ENCODE measurements at regions not wholly inside any gene's neighbourhood (a gene's known extent, or its start where the extent isn't known, plus 50 kb on each side); places are given as distances from the start of the nearest gene placed in this dataset.

GRCh38 chr11:92098172-92098571, 126.4 kb upstream of the FAT3 start:
- Histone ChIP-seq H3K4me2 (ENCODE audit: low read length) (no peak overlapping the region), H3K4me3 (ENCODE audit: low read length) (no peak overlapping the region), H3K9me2 (replicated peaks; ENCODE audit: control insufficient read depth, low read length) (no peaks in the 10 kb centered on the region), H3K36me3 (ENCODE audit: control insufficient read depth, low read length) (no peaks in the 10 kb centered on the region), H3K79me2 (ENCODE audit: control insufficient read depth, low read length) (no peaks in the 10 kb centered on the region), H3K27ac (ENCODE audit: low read depth, low read length) (no peak overlapping the region), H3F3A (ENCODE audit: control insufficient read depth, insufficient read depth) (no peaks in the 10 kb centered on the region), H3K4me1 (ENCODE audit: control insufficient read depth, low read length) (no peaks in the 10 kb centered on the region), H4K20me1 (ENCODE audit: control insufficient read depth, insufficient read depth, low read depth, low read length) (no peaks in the 10 kb centered on the region), H3K27me3 (ENCODE audit: control insufficient read depth, low read length) (no peaks in the 10 kb centered on the region), H3K9me3 (ENCODE audit: control insufficient read depth, insufficient read depth, low read length) (no peaks in the 10 kb centered on the region)
- TF ChIP-seq, protein P1, sequence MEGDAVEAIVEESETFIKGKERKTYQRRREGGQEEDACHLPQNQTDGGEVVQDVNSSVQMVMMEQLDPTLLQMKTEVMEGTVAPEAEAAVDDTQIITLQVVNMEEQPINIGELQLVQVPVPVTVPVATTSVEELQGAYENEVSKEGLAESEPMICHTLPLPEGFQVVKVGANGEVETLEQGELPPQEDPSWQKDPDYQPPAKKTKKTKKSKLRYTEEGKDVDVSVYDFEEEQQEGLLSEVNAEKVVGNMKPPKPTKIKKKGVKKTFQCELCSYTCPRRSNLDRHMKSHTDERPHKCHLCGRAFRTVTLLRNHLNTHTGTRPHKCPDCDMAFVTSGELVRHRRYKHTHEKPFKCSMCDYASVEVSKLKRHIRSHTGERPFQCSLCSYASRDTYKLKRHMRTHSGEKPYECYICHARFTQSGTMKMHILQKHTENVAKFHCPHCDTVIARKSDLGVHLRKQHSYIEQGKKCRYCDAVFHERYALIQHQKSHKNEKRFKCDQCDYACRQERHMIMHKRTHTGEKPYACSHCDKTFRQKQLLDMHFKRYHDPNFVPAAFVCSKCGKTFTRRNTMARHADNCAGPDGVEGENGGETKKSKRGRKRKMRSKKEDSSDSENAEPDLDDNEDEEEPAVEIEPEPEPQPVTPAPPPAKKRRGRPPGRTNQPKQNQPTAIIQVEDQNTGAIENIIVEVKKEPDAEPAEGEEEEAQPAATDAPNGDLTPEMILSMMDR (IDR thresholded peaks at IDR 0.05; ENCODE audit: low read depth, low read length, poor library complexity, severe bottlenecking) = no peak
- no peak for TF ChIP-seq EZH2phosphoT487 (IDR thresholded peaks at IDR 0.05; ENCODE audit: borderline replicate concordance, low read length)

DNA sequence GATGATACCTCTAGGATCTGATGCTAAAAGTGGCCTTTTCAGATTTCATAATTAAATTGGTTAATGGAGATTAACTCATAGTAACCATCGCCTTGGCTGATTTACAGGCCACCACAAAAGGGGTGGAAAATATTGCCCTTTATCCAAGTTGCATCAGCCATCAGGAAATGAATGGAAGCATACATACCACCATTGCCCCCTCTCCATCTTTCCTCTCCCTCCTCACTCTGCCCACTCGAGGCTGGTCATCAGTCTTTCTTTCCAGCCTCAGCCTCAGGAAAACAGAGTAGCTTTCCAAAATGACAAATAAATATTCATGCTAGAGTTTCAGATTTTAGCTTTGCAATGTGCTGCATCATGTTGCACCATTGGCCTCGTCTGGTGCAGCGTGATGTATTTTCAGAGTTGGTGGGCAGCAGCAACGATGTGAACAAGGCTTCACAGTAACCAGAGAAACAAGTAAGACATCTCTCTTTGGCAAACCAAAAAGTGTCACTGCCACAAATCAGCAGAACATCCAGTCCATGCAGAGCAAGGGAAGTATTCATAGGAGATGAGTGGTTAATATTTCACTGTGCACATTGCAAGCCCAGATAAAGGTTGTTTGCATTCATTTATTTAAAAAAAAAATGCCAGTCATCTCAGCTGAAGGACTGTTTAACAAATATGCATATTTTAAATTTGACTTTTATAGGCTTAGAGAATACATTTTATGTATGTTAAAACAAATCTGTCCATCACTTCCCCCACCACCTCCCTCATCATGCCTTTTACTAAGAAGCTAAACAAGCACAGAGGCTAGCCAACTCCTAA, 136.7 kb upstream of the FAT3 start:
- H3K9me3 ChIP-seq (ENCODE audit: control insufficient read depth, insufficient read depth, low read length) = no peaks in the 10 kb centered on the region
- H3K27ac ChIP-seq (ENCODE audit: low read depth, low read length) = no peak overlapping the region
- no peaks in the 10 kb centered on the region for H3K4me1 ChIP-seq (ENCODE audit: control insufficient read depth, low read length)
- no peaks in the 10 kb centered on the region for H3K36me3 ChIP-seq (ENCODE audit: control insufficient read depth, low read length)
- no peak overlapping the region for H3K4me3 ChIP-seq (ENCODE audit: low read length)
- TF ChIP-seq, protein P1 (IDR thresholded peaks at IDR 0.05; ENCODE audit: low read depth, low read length, poor library complexity, severe bottlenecking) = no peak
- no peak for TF ChIP-seq EZH2phosphoT487 (IDR thresholded peaks at IDR 0.05; ENCODE audit: borderline replicate concordance, low read length)
- H4K20me1 ChIP-seq (ENCODE audit: control insufficient read depth, insufficient read depth, low read depth, low read length) = no peaks in the 10 kb centered on the region
- H3K79me2 ChIP-seq (ENCODE audit: control insufficient read depth, low read length) = no peaks in the 10 kb centered on the region
- no peak overlapping the region for H3K4me2 ChIP-seq (ENCODE audit: low read length)
- no peaks in the 10 kb centered on the region for H3K9me2 ChIP-seq (replicated peaks; ENCODE audit: control insufficient read depth, low read length)
- no peaks in the 10 kb centered on the region for H3K27me3 ChIP-seq (ENCODE audit: control insufficient read depth, low read length)
- no peaks in the 10 kb centered on the region for H3F3A ChIP-seq (ENCODE audit: control insufficient read depth, insufficient read depth)

GRCh38 chr11:92083123-92083522, 141.5 kb upstream of the FAT3 start:
- H3K9me2 ChIP-seq (replicated peaks; ENCODE audit: control insufficient read depth, low read length) = no peaks in the 10 kb centered on the region
- H3K36me3 ChIP-seq (ENCODE audit: control insufficient read depth, low read length) = no peaks in the 10 kb centered on the region
- TF ChIP-seq EZH2phosphoT487 (IDR thresholded peaks at IDR 0.05; ENCODE audit: borderline replicate concordance, low read length) = no peak
- TF ChIP-seq, protein P1 (IDR thresholded peaks at IDR 0.05; ENCODE audit: low read depth, low read length, poor library complexity, severe bottlenecking) = no peak
- H3F3A ChIP-seq (ENCODE audit: control insufficient read depth, insufficient read depth) = no peaks in the 10 kb centered on the region
- no peak overlapping the region for H3K27ac ChIP-seq (ENCODE audit: low read depth, low read length)
- no peaks in the 10 kb centered on the region for H3K79me2 ChIP-seq (ENCODE audit: control insufficient read depth, low read length)
- H4K20me1 ChIP-seq (ENCODE audit: control insufficient read depth, insufficient read depth, low read depth, low read length) = no peaks in the 10 kb centered on the region
- no peak overlapping the region for H3K4me2 ChIP-seq (ENCODE audit: low read length)
- no peaks in the 10 kb centered on the region for H3K4me1 ChIP-seq (ENCODE audit: control insufficient read depth, low read length)
- no peak overlapping the region for H3K4me3 ChIP-seq (ENCODE audit: low read length)
- no peaks in the 10 kb centered on the region for H3K27me3 ChIP-seq (ENCODE audit: control insufficient read depth, low read length)
- H3K9me3 ChIP-seq (ENCODE audit: control insufficient read depth, insufficient read depth, low read length) = no peaks in the 10 kb centered on the region

Data from DOHH2 (cell line).